D341Med (cell line): ENCODE measurements at regions not wholly inside any gene's neighbourhood (a gene's known extent, or its start where the extent isn't known, plus 50 kb on each side); places are given as distances from the start of the nearest gene placed in this dataset.
"Not testable (repeated sequence)": the region's sequence is repeated elsewhere in the genome, so short reads cannot be mapped to it uniquely, and the experiment has no call there.

ENCODE experiments used
- DNase-seq: peaks from one replicate; pipeline ENCODE4 v3.0.0; 2012; ENCODE audit warnings: low spot score

- DNase-seq: no peak
Measured at GRCh38 chr18:60062396-60062795, 162.6 kb downstream of the PMAIP1 start.

GRCh38 chr18:60060578-60060977 lies 160.8 kb downstream of the PMAIP1 start:
- no peak for DNase-seq

GRCh38 chr18:60060026-60060425 lies 160.2 kb downstream of the PMAIP1 start:
- no peak for DNase-seq

- no peak for DNase-seq
Measured at GRCh38 chr18:60059216-60059615, 159.4 kb downstream of the PMAIP1 start.

GRCh38 chr18:60053747-60054304 lies 154.0 kb downstream of the PMAIP1 start:
- DNase-seq: no peak

- no peak for DNase-seq
Measured at GRCh38 chr18:60050821-60051220, 151.0 kb downstream of the PMAIP1 start.

- no peak for DNase-seq
Measured at GRCh38 chr18:60049172-60049571, 149.4 kb downstream of the PMAIP1 start.

GRCh38 chr18:60047556-60047955 lies 147.8 kb downstream of the PMAIP1 start:
- DNase-seq: no peak

- DNase-seq: no peak
Measured at GRCh38 chr18:60044290-60045006, 144.7 kb downstream of the PMAIP1 start.

- DNase-seq: no peak
Measured at GRCh38 chr18:60040971-60041370, 141.2 kb downstream of the PMAIP1 start.

- DNase-seq: no peak
Measured at GRCh38 chr18:60038731-60039130, 138.9 kb downstream of the PMAIP1 start.

GRCh38 chr18:60027397-60027796 lies 127.6 kb downstream of the PMAIP1 start:
- no peak for DNase-seq

GRCh38 chr18:60024857-60025256 lies 125.1 kb downstream of the PMAIP1 start:
- DNase-seq: no peak

GRCh38 chr18:60024345-60024744 lies 124.5 kb downstream of the PMAIP1 start:
- no peak for DNase-seq

GRCh38 chr18:60022671-60023276 lies 123.0 kb downstream of the PMAIP1 start:
- DNase-seq: no peak

GRCh38 chr18:60021556-60021955 lies 121.8 kb downstream of the PMAIP1 start:
- no peak for DNase-seq

- DNase-seq: no peak
Measured at GRCh38 chr18:60020107-60020925, 120.5 kb downstream of the PMAIP1 start.

GRCh38 chr18:60019463-60019840 lies 119.7 kb downstream of the PMAIP1 start:
- no peak for DNase-seq

GRCh38 chr18:60018618-60019462 lies 119.0 kb downstream of the PMAIP1 start:
- DNase-seq: no peak

- not testable (repeated sequence) for DNase-seq
Measured at GRCh38 chr18:60018134-60018533, 118.3 kb downstream of the PMAIP1 start.

- no peak for DNase-seq
Measured at GRCh38 chr18:60017371-60017770, 117.6 kb downstream of the PMAIP1 start.

GRCh38 chr18:60015826-60016225 lies 116.0 kb downstream of the PMAIP1 start:
- DNase-seq: not testable (repeated sequence)
